ENCODE measurements at regions not wholly inside any gene's neighbourhood (a gene's known extent, or its start where the extent isn't known, plus 50 kb on each side); places are given as distances from the start of the nearest gene placed in this dataset.

DNA sequence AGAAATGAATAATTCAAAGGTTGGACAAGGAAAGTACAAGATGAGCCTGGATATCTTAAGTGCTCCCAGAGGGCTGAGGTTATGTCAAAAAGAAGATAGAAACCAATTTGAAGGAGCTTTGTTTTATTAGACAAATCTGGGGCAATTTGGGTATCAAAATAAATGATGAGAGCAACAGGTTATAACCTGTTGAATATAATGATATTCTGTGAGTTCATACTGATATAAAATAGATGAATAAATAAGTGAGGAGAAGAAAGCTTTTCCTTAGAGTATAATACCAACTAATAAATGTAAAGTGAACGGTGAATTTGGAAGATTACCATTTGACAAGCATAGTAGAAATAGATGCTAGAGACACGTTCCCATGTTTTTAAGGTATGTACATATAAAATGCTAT lies 544.2 kb upstream of the ANKRD30A start:
- TF ChIP-seq CTCF (conservative IDR thresholded peaks at IDR 0.05 in 1 of 2, IDR thresholded peaks at IDR 0.05 in 1 of 2; ENCODE audit: low read depth in 1 of 2, low read length in 2 of 2) = no peak
- TF ChIP-seq EZH2 (IDR thresholded peaks at IDR 0.05; ENCODE audit: low read length, missing control alignments) = no peak

Data from fibroblast of lung (primary cell).